TTC549 (cell line): ENCODE measurements at regions not wholly inside any gene's neighbourhood (a gene's known extent, or its start where the extent isn't known, plus 50 kb on each side); places are given as distances from the start of the nearest gene placed in this dataset.

ENCODE experiments used
- FAIRE-seq: peaks from 2 replicates; lab custom pipeline; 2012; peaks lifted over from hg19 to GRCh38; lab: Jason Lieb, UNC

DNA sequence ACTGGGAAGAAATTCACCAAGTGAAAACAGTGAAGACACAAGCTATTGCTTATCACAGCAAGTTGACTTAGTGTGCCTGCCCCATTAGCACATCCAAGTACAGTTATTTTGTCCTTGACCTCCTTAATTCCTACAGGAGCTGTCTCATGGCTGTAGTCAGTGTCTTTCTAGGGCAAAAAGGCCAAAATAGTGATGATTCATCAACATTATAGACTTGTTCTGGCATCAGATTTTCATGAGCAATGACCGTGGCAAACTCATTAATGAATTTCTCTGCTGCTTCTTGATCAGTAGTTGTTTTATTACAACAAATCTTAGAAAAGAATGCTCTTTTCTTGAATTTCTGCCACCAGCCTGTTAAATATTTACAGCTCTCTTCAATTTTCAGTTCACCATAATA, 1169.3 kb upstream of the DDX18 start:
- FAIRE-seq: no peak

GRCh38 chr2:116668691-116669090, 1145.8 kb upstream of the DDX18 start:
- no peak for FAIRE-seq

GRCh38 chr2:116669782-116670181, 1144.7 kb upstream of the DDX18 start:
- FAIRE-seq: no peak

DNA sequence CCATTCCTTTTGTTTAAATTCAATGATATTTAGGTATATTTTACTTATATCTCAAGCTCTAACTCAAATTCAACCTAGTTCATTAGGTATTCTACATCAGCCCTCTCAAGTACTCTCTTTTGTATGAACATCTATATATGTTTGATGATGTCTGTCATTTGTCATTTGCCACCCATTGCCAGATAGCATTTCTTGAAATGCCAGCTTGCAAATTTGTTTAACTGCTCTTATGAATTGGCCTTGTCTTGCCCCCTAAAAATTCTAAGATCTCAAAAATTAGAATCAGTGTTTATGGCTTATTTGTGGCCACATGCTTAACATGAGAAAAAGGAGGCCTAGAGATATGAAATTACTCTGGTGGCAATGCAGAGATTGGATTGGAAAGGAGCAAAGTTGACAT, 1140.3 kb upstream of the DDX18 start:
- no peak for FAIRE-seq

GRCh38 chr2:116676776-116677175, 1137.7 kb upstream of the DDX18 start:
- no peak for FAIRE-seq

DNA sequence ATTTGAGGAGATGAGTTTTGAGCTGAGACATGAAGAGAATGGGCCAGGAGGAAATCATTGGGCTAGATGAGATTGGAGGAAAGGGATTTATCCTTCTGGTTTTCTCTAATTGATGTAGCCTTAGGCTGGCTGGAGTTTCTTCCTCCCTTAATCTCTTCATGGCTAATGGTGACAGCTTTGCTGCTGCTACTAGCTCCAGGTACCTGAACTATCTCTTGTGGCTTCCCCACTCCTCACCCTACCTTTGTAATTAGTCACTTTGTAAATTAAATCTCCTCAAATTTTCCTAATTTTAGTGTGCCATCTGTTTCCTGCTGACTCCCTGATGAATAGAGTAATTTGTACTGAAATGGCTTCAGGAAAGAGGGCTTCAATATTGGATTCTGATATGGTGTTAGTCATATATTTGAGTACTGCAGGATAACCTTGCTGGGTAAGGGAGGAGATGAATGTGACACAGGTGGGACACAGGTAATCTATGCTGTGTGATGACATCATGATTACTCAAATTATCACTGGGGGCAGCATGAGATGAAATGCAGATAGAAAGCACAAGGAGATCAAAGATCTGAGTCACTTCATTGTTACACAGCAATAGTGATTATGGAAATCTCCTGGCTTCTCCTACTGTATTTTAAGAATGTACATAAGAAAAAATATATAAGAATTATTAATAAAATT, 1134.1 kb upstream of the DDX18 start:
- FAIRE-seq: no peak

DNA sequence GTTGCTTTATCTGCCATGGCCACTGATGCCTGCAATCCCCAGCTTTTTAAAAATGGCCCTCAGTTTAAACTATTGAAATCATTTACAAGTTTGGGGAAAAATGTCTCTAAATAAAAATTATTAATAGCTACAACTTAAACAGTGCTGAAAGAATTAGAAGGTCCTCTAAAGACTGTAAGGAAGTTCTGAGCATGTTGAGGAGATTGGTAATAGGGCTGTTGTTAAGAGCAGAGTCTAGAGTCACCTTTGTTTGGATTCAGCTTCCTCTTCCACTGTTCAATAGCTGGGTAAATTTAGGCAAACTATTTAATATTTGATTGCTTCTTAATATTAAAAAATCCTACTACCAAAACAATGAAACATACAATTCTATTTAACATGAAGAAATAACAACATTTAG, 1127.1 kb upstream of the DDX18 start:
- FAIRE-seq: no peak

DNA sequence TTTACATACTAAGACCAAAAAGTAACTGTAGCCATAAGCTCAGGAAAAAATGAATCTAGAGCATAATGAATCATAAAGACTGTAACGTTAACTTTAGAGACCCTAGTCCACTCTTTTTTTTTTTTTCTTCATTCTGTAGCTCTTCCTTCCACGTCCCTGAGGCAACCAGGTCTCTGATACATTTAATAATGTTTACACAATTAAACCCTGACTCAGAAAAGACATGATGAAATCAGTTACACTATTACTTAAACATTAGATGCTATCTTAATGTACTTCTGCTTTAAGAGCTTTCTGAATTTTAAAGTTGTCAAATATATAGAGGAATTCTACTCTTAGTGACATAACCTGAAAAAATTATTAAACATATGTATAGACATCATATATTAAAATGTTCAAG, 1121.5 kb upstream of the DDX18 start:
- FAIRE-seq: no peak

GRCh38 chr2:116696223-116696622, 1118.3 kb upstream of the DDX18 start:
- FAIRE-seq: no peak

DNA sequence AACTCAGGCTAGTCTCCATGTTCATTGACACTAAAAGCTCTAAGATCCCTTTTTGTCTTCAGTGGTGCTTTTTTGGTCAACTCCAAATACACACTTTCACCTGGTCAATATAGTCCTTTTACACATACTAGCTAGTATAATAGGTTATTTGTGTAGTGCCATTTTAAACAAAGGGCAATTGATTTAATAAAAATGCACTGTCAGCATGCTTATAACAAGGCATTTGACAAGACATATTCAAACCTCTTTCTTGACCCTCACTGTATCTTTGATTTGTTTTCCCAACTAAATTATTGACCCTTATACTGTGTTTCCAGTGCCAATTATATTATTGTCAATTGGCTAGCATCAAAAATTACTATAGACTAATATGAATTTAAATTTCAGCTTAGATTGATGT, 1117.6 kb upstream of the DDX18 start:
- FAIRE-seq: no peak

DNA sequence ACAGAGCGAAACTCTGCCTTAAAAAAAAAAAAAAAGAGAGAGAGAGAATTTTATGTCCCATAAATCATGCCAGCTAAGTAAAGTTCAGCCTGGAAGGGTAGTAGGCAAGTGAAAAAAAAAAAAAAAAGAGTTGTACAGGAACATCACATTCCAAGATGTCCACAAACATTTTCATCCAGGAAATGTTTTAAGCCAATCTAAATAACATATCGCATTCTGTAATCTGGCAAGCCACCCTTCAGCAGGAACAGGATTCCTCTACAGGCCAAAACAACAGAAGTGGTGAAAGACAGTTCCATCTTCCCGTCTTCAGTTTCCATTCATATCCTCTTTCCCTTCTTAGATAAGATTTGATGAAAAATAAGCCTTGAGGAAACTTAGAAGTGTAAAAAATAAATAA, 1108.1 kb upstream of the DDX18 start:
- no peak for FAIRE-seq

DNA sequence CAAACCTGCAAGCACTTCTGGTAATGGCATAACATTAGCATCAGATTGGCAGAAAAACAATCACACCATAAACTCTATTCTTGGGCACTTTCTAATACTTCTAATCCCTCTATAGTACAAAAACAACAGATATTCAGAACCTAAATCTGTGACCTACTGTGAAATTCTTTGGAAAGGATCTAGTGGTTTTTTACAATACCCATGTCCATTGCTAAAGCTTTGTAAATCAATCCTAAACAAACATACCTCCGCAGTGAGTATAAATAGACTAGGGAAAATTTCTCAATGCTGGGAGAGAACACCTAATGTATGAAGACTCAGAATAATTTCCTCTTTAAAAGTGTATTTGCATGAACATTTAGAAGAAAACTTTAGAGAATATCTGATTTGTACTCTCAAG, 1098.5 kb upstream of the DDX18 start:
- FAIRE-seq: no peak

- FAIRE-seq: no peak
These were observed 1098.0 kb upstream of the DDX18 start for GRCh38 chr2:116716444-116716843.

- FAIRE-seq: no peak
These were observed 1096.7 kb upstream of the DDX18 start for GRCh38 chr2:116717832-116718231.

DNA sequence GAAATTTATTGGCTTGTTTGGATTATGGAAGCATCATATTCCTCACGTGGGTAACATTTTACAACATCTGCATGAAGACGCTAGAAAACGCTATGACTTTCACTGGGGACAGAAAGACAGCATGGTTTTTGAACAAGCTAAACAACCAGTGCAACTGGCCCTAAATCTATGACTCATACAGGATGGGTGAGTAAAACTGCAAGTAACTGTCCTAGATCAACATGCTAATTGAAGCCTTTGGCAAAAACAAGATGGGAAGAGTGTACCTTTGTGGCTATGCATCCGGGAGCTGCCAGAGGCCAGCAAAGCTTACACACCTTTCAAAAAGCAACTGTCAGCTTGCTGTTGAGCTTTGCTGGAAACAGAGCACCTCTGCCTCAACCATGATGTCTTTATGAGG, 1096.0 kb upstream of the DDX18 start:
- no peak for FAIRE-seq

GRCh38 chr2:116719836-116720235, 1094.7 kb upstream of the DDX18 start:
- no peak for FAIRE-seq

DNA sequence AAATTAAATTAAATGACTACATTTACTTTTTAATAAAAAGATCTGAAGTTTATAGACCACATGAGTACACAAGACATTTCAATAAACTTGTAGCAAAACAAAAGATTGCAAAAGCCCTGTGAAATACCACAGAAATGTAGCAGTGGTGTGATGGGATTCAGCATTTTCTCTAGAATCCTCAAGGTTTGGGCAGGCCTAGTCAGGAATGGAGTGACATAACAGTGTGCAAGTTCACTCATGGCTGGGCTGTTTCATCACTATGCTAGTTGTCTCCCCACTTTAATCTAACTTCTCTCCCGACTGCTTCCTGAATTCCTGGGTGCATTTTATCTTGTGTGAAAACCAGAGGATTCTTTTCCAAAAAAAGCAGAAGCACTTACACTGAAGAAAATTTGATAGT, 1089.9 kb upstream of the DDX18 start:
- FAIRE-seq: no peak

DNA sequence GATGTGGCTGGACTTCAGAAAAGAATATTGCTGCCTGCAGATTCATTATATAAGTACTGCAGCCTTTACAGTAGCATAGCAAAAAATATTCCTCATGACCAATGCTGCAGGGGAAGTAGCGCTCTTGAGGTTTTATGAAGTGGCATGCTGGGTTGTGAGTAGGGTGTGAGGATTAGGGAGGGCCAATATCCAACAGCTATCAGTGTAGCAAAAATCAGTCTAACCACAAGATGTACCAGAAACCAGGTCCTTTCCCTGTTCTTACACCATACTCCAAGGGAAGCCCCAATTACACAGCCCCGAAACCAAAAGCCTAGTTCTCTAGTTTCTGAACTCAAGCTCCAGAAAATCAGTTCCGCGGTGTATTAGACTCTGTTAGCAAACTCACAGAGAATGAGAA, 1082.2 kb upstream of the DDX18 start:
- FAIRE-seq: no peak

DNA sequence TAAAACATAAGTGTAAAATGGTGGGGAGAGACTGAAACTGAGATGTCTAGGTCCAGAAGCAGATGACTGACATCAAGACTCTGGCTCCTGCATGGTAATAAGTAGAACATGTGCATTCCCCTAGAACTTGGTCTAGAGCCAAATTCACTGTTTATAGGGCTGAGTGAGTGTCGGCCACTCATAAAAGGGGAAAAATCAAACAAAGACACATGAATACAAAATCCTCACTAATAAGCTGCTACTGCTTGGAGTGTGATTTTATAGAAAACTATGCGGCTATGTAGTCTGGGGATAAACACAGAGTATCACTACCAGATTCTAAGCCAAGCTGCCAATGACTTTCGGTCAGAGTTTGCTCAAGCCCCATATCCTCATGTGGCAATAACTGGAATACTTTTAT, 1080.8 kb upstream of the DDX18 start:
- FAIRE-seq: no peak

- FAIRE-seq: no peak
These were observed 1076.5 kb upstream of the DDX18 start for GRCh38 chr2:116737951-116738350.

DNA sequence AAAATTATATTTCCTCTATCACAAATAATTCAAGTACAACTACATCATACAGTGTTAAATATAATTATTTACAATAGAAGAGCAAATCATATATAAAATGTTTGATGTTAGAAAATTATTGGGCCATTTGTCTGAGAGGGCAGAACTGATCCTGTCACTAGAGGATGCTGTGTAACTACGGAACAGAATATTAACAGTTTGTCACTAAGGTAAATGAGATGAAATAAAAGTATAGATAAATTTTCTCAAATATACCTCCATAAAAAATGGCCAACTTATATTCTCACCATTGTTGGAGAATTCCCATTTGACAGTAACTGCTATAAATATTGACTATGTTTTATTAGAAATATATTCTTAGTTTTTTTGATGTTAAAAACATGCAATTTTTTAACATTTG, 1067.4 kb upstream of the DDX18 start:
- FAIRE-seq: no peak

DNA sequence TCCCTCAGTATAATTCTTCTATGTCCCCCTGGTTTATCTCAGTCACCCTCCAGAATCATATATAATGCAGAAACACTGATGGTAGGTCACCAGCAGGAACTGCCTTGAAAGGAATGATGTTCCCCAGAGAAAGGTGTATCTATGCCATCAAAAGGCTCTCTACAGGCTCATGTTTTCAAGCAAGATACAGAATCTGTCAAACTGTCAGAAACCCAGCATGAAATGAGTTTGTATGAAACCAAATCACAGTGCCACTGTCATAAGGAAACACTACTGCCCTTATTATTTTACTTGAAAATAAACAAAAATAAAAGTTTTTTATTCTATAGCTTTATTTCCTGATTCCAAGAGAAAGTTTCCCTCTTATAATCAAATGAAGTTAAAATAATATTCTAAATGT, 1064.5 kb upstream of the DDX18 start:
- FAIRE-seq: no peak

- no peak for FAIRE-seq
These were observed 1060.0 kb upstream of the DDX18 start for GRCh38 chr2:116754381-116755101.

DNA sequence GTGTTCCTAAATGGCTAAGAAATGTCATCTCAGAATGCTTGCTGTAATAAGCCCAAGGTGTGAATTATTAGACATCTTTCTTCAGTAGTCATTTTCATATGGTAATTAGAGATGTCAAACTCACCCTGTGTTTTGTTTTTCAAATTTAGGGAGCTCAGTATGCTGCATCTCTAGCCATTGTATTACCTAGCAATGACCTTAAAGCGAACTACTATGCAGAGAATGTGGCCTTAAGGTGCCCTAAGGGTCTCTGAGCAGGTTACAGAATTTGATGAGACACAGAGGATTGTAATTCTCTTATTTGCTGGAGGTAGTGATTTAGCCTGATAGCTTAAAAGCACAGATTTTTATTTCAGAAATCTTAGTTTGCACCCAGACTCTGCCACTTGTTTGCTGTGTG, 1052.6 kb upstream of the DDX18 start:
- FAIRE-seq: no peak
